Stomach (tissue), 8 donors: ENCODE measurements at regions not wholly inside any gene's neighbourhood (a gene's known extent, or its start where the extent isn't known, plus 50 kb on each side); places are given as distances from the start of the nearest gene placed in this dataset.
"Not testable (repeated sequence)": the region's sequence is repeated elsewhere in the genome, so short reads cannot be mapped to it uniquely, and the experiment has no call there.

Experiments
- DNase-seq, 2 donors: peaks; one replicate each; pipeline versions ENCODE4 v3.0.0 to v3.0.0-alpha.2; 2013 to 2019
- H3K27ac ChIP-seq, 5 donors: fragments of 200-600 bp in 4 of 5; sonication (generic) in 4 of 5; one replicate each; pipeline ENCODE4 v1.5.1; 2013 to 2019; ENCODE audit warnings: mild to moderate bottlenecking in 1 of 5, moderate library complexity in 1 of 5
- H3K27me3 ChIP-seq, 3 donors: fragments of 200-600 bp; sonication (generic); one replicate each; pipeline ENCODE4 v1.5.1; 2017 to 2019; ENCODE audit warnings: mixed run types in 1 of 3
- H3K36me3 ChIP-seq, 4 donors: fragments of 200-600 bp; sonication (generic); 1 replicate in 3 of 4; 2 replicates in 1 of 4; pipeline ENCODE4 v1.5.1; 2016 to 2019
- H3K4me1 ChIP-seq, 4 donors: fragments of 200-600 bp; sonication (generic); one replicate each; pipeline ENCODE4 v1.5.1; 2016 to 2019
- H3K4me3 ChIP-seq, 4 donors: fragments of 200-600 bp; sonication (generic) in 3 of 4; one replicate each; pipeline ENCODE4 v1.5.1; 2016 to 2019; ENCODE audit warnings: mild to moderate bottlenecking in 1 of 4
- H3K9me3 ChIP-seq, 4 donors: fragments of 200-600 bp; sonication (generic); one replicate each; pipeline ENCODE4 v1.5.1; 2016 to 2019
- CTCF ChIP-seq, 7 experiments: fragments of 450-650 bp in 4 of 7; fragments of 200-600 bp in 3 of 7; sonication (generic) in 3 of 7; IDR thresholded peaks; one replicate each; pipeline ENCODE4 v1.5.1; 2016 to 2019; ENCODE audit warnings: antibody characterized with exemption in 7 of 7, control low read depth in 2 of 7, mild to moderate bottlenecking in 1 of 7
- EP300 ChIP-seq: sonication (generic); formaldehyde crosslinking; IDR thresholded peaks from one replicate; pipeline ENCODE4 v1.6.1; 2017; ENCODE audit warnings: antibody characterized with exemption
- POLR2A ChIP-seq, 4 donors: fragments of 450-650 bp; IDR thresholded peaks; one replicate each; pipeline ENCODE4 v1.6.1; 2016; ENCODE audit warnings: antibody characterized with exemption in 4 of 4, control low read depth in 2 of 4, mild to moderate bottlenecking in 1 of 4, moderate library complexity in 1 of 4
- POLR2AphosphoS5 ChIP-seq, 3 donors: sonication (generic); formaldehyde crosslinking; IDR thresholded peaks; one replicate each; pipeline ENCODE4 v1.6.1; 2016; ENCODE audit warnings: antibody characterized with exemption in 3 of 3
- WGBS, 5 donors: extraction: QIAGEN DNeasy Blood & Tissue Kit in 3 of 5; methylation state at CpG; one replicate each; pipeline versions ENCODE4 v1.1.5 to v1.1.7; 2013 to 2018; 5-methylcytosine and 5-hydroxymethylcytosine counted together
- intact Hi-C: fragments of 100-400 bp; cut with DNase I; formaldehyde crosslinking; loops from one replicate; pipeline ENCODE4 v1.15.1; 2023; ENCODE audit warnings: low total_unique reads
- donor health status: healthy with polysubstance abuse.
- donor health status: Bipolar disorder and iron deficiency.
- donor health status: healthy.

- 75 to 89% (median 84%) methylated on average over 1 of the region's 1 CpG for WGBS, 5 donors
- Histone ChIP-seq H3K27ac (no peak overlapping the region), H3K27me3 (no peaks in the 10 kb centered on the region), H3K4me1 (no peaks in the 10 kb centered on the region), H3K4me3 (no peak overlapping the region), H3K9me3 (peaks cover 0 to 6% (median 0%) of the 10 kb centered on the region in 4 donors), H3K36me3 (no peaks in the 10 kb centered on the region)
- intact Hi-C loops: no loop called here
- TF ChIP-seq POLR2A (IDR thresholded peaks at IDR 0.05): no peak
- no peak for TF ChIP-seq POLR2AphosphoS5 (IDR thresholded peaks at IDR 0.05)
- no peak for TF ChIP-seq EP300
- TF ChIP-seq CTCF (IDR thresholded peaks at IDR 0.05): no peak
- DNase-seq: no peak
Observed at GRCh38 chr12:83250866-83251265, 564.2 kb downstream of the TMTC2 start.

GRCh38 chr12:83245156-83245555, 558.5 kb downstream of the TMTC2 start:
- H3K36me3 ChIP-seq: no peaks in the 10 kb centered on the region
- DNase-seq: no peak
- H3K27me3 ChIP-seq: no peaks in the 10 kb centered on the region
- no peak overlapping the region for H3K27ac ChIP-seq
- TF ChIP-seq EP300 (no peak), POLR2A (IDR thresholded peaks at IDR 0.05) (no peak), CTCF (IDR thresholded peaks at IDR 0.05) (no peak), POLR2AphosphoS5 (IDR thresholded peaks at IDR 0.05) (no peak)
- no peak overlapping the region for H3K4me3 ChIP-seq
- 79 to 89% (median 86%) methylated on average over 3 of the region's 3 CpGs for WGBS, 5 donors
- intact Hi-C loops: no loop called here
- H3K9me3 ChIP-seq: peaks cover 0 to 6% (median 0%) of the 10 kb centered on the region in 4 donors
- no peaks in the 10 kb centered on the region for H3K4me1 ChIP-seq

GRCh38 chr12:83244001-83244400, 557.3 kb downstream of the TMTC2 start:
- Histone ChIP-seq H3K4me1 (no peaks in the 10 kb centered on the region), H3K4me3 (no peak overlapping the region), H3K9me3 (peaks cover 0 to 6% (median 0%) of the 10 kb centered on the region in 4 donors), H3K36me3 (no peaks in the 10 kb centered on the region), H3K27me3 (no peaks in the 10 kb centered on the region), H3K27ac (no peak overlapping the region)
- no peak for TF ChIP-seq POLR2AphosphoS5 (IDR thresholded peaks at IDR 0.05)
- no peak for TF ChIP-seq EP300
- no peak for TF ChIP-seq CTCF (IDR thresholded peaks at IDR 0.05)
- no peak for TF ChIP-seq POLR2A (IDR thresholded peaks at IDR 0.05)
- intact Hi-C loops: no loop called here
- DNase-seq: no peak

- H3K36me3 ChIP-seq, intact Hi-C loops, H3K4me3 ChIP-seq, H3K27me3 ChIP-seq, H3K9me3 ChIP-seq, DNase-seq, H3K27ac ChIP-seq, H3K4me1 ChIP-seq: not testable (repeated sequence)
Observed at GRCh38 chr12:83233987-83234386, 547.3 kb downstream of the TMTC2 start.

- H3K27ac ChIP-seq, H3K4me1 ChIP-seq, H3K9me3 ChIP-seq, intact Hi-C loops, H3K27me3 ChIP-seq, H3K4me3 ChIP-seq, H3K36me3 ChIP-seq, DNase-seq: not testable (repeated sequence)
Observed at GRCh38 chr12:83226960-83227359, 540.3 kb downstream of the TMTC2 start.

GRCh38 chr12:83225806-83226205, 539.1 kb downstream of the TMTC2 start:
- intact Hi-C loops: no loop called here
- no peaks in the 10 kb centered on the region for H3K4me1 ChIP-seq
- DNase-seq: no peak
- no peak overlapping the region for H3K27ac ChIP-seq
- no peaks in the 10 kb centered on the region for H3K27me3 ChIP-seq
- WGBS, 5 donors: 91 to 97% (median 96%) methylated on average over 3 of the region's 3 CpGs
- H3K36me3 ChIP-seq: no peaks in the 10 kb centered on the region
- no peak overlapping the region for H3K4me3 ChIP-seq
- H3K9me3 ChIP-seq: no peaks in the 10 kb centered on the region
- TF ChIP-seq POLR2A (IDR thresholded peaks at IDR 0.05): no peak
- no peak for TF ChIP-seq EP300
- no peak for TF ChIP-seq CTCF (IDR thresholded peaks at IDR 0.05)
- no peak for TF ChIP-seq POLR2AphosphoS5 (IDR thresholded peaks at IDR 0.05)
